ENCODE measurements at regions not wholly inside any gene's neighbourhood (a gene's known extent, or its start where the extent isn't known, plus 50 kb on each side); places are given as distances from the start of the nearest gene placed in this dataset.

GRCh38 chrX:38970074-38970473 is 168.8 kb downstream of the MID1IP1 start:
- H3K4me3 Mint-ChIP-seq = no peak overlapping the region
- no peaks in the 10 kb centered on the region for H3K27me3 Mint-ChIP-seq
- H3K36me3 Mint-ChIP-seq (ENCODE audit: low read depth) = no peaks in the 10 kb centered on the region
- no peak for TF ChIP-seq CTCF (IDR thresholded peaks at IDR 0.05)
- POLR2A ChIA-PET = no interaction called here
- intact Hi-C loops (cut with micrococcal nuclease) = no loop called here
- DNase-seq (no peak), ATAC-seq (ENCODE audit: low read depth) (no peak)
- H3K4me1 Mint-ChIP-seq = no peaks in the 10 kb centered on the region
- H3K27ac Mint-ChIP-seq = no peak overlapping the region
- CTCF ChIA-PET = no interaction called here
- H3K9me3 Mint-ChIP-seq = no peaks in the 10 kb centered on the region

GRCh38 chrX:38970845-38971244 is 169.6 kb downstream of the MID1IP1 start:
- Mint-ChIP-seq H3K27ac (no peak overlapping the region), H3K36me3 (ENCODE audit: low read depth) (no peaks in the 10 kb centered on the region), H3K4me1 (no peaks in the 10 kb centered on the region), H3K27me3 (no peaks in the 10 kb centered on the region), H3K4me3 (no peak overlapping the region), H3K9me3 (no peaks in the 10 kb centered on the region)
- intact Hi-C loops (cut with micrococcal nuclease) = no loop called here
- no peak for ATAC-seq (ENCODE audit: low read depth)
- no peak for DNase-seq
- POLR2A ChIA-PET = no interaction called here
- CTCF ChIA-PET = no interaction called here
- TF ChIP-seq CTCF (IDR thresholded peaks at IDR 0.05) = no peak

- no peak for ATAC-seq (ENCODE audit: low read depth)
- Mint-ChIP-seq H3K4me1 (no peaks in the 10 kb centered on the region), H3K27ac (no peak overlapping the region), H3K27me3 (no peaks in the 10 kb centered on the region), H3K36me3 (ENCODE audit: low read depth) (no peaks in the 10 kb centered on the region), H3K9me3 (no peaks in the 10 kb centered on the region), H3K4me3 (no peak overlapping the region)
- intact Hi-C loops (cut with micrococcal nuclease) = no loop called here
- no peak for DNase-seq
- CTCF ChIA-PET = no interaction called here
- POLR2A ChIA-PET = no interaction called here
- TF ChIP-seq CTCF (IDR thresholded peaks at IDR 0.05) = no peak
Measured at GRCh38 chrX:38973322-38973721, 172.1 kb downstream of the MID1IP1 start.

GRCh38 chrX:38974542-38974941 is 173.3 kb downstream of the MID1IP1 start:
- intact Hi-C loops (cut with micrococcal nuclease) = no loop called here
- no peaks in the 10 kb centered on the region for H3K4me1 Mint-ChIP-seq
- H3K36me3 Mint-ChIP-seq (ENCODE audit: low read depth) = no peaks in the 10 kb centered on the region
- ChIA-PET CTCF (no interaction called here), POLR2A (no interaction called here)
- TF ChIP-seq CTCF (IDR thresholded peaks at IDR 0.05) = no peak
- DNase-seq (no peak), ATAC-seq (ENCODE audit: low read depth) (no peak)
- no peak overlapping the region for H3K27ac Mint-ChIP-seq
- no peaks in the 10 kb centered on the region for H3K9me3 Mint-ChIP-seq
- H3K4me3 Mint-ChIP-seq = no peak overlapping the region
- no peaks in the 10 kb centered on the region for H3K27me3 Mint-ChIP-seq

GRCh38 chrX:38975368-38975942 is 174.2 kb downstream of the MID1IP1 start:
- H3K27me3 Mint-ChIP-seq = no peaks in the 10 kb centered on the region
- no peaks in the 10 kb centered on the region for H3K36me3 Mint-ChIP-seq (ENCODE audit: low read depth)
- intact Hi-C loops (cut with micrococcal nuclease) = no loop called here
- no peaks in the 10 kb centered on the region for H3K9me3 Mint-ChIP-seq
- no peak for TF ChIP-seq CTCF (IDR thresholded peaks at IDR 0.05)
- ChIA-PET CTCF (no interaction called here), POLR2A (no interaction called here)
- no peak overlapping the region for H3K27ac Mint-ChIP-seq
- ATAC-seq (ENCODE audit: low read depth) (no peak), DNase-seq (no peak)
- H3K4me3 Mint-ChIP-seq = no peak overlapping the region
- no peaks in the 10 kb centered on the region for H3K4me1 Mint-ChIP-seq
